ENCODE measurements at regions not wholly inside any gene's neighbourhood (a gene's known extent, or its start where the extent isn't known, plus 50 kb on each side); places are given as distances from the start of the nearest gene placed in this dataset.

DNA sequence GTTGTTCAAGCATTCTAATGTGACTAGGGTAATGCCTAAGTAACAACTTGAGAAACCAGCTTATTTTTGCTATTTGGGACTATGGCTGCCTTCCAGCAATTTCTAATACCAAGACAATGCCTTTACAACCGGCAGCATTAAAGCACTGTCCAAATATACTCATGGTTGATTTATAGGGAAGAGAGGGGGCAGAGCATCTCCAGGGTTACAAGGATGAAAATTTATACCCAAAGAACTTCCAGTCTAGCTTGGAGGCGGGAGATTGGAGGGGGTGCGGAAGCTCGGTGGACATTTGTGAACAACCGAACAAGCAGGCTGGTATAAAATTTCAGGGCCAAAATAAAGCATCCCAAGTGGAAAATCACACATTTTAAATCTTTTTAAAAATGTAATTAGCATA is 79.4 kb upstream of the FOXN2 start:
- no peak overlapping the region for H3K4me3 ChIP-seq
- intact Hi-C loops (cut with DNase I) = no loop called here
- H3K27ac ChIP-seq = no peak overlapping the region
- H3K9me3 ChIP-seq = no peaks in the 10 kb centered on the region
- no peak for DNase-seq
- H3K27me3 ChIP-seq = no peaks in the 10 kb centered on the region
- H3K4me1 ChIP-seq = no peaks in the 10 kb centered on the region
- no peaks in the 10 kb centered on the region for H3K36me3 ChIP-seq
- WGBS, 2 donors = 79 to 88% methylated on average over 5 of the region's 5 CpGs
- TF ChIP-seq, protein P1, sequence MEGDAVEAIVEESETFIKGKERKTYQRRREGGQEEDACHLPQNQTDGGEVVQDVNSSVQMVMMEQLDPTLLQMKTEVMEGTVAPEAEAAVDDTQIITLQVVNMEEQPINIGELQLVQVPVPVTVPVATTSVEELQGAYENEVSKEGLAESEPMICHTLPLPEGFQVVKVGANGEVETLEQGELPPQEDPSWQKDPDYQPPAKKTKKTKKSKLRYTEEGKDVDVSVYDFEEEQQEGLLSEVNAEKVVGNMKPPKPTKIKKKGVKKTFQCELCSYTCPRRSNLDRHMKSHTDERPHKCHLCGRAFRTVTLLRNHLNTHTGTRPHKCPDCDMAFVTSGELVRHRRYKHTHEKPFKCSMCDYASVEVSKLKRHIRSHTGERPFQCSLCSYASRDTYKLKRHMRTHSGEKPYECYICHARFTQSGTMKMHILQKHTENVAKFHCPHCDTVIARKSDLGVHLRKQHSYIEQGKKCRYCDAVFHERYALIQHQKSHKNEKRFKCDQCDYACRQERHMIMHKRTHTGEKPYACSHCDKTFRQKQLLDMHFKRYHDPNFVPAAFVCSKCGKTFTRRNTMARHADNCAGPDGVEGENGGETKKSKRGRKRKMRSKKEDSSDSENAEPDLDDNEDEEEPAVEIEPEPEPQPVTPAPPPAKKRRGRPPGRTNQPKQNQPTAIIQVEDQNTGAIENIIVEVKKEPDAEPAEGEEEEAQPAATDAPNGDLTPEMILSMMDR (IDR thresholded peaks at IDR 0.05) = no peak
- TF ChIP-seq POLR2AphosphoS5 (IDR thresholded peaks at IDR 0.05) (no peak), POLR2A (IDR thresholded peaks at IDR 0.05) (no peak), EP300 (IDR thresholded peaks at IDR 0.05) (no peak)

DNA sequence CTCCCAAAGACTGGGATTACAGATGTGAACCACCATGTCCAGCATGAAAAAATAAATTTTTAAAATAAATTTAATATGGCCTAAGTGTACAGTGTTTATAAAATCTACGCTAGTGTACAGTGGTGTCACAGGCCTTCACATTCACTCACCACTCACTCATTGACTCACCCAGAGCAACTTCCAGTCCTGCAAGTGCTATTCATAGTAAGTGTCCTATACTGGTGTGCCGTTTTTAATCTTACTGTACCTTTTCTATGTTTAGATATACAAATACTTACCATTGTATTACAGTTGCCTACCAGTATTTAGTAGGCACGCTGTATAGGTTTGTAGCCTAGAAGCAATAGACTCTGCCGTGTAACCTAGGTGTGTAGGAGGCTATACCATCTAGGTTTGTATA is 76.1 kb upstream of the FOXN2 start:
- 79 to 96% methylated on average over 4 of the region's 4 CpGs for WGBS, 2 donors
- H3K4me1 ChIP-seq = no peaks in the 10 kb centered on the region
- intact Hi-C loops (cut with DNase I) = no loop called here
- H3K27me3 ChIP-seq = no peaks in the 10 kb centered on the region
- no peak overlapping the region for H3K27ac ChIP-seq
- H3K4me3 ChIP-seq = no peak overlapping the region
- no peaks in the 10 kb centered on the region for H3K36me3 ChIP-seq
- H3K9me3 ChIP-seq = no peaks in the 10 kb centered on the region
- TF ChIP-seq EP300 (IDR thresholded peaks at IDR 0.05) (no peak), POLR2AphosphoS5 (IDR thresholded peaks at IDR 0.05) (no peak), POLR2A (IDR thresholded peaks at IDR 0.05) (no peak)
- TF ChIP-seq, protein P1 (IDR thresholded peaks at IDR 0.05) = no peak
- no peak for DNase-seq

DNA sequence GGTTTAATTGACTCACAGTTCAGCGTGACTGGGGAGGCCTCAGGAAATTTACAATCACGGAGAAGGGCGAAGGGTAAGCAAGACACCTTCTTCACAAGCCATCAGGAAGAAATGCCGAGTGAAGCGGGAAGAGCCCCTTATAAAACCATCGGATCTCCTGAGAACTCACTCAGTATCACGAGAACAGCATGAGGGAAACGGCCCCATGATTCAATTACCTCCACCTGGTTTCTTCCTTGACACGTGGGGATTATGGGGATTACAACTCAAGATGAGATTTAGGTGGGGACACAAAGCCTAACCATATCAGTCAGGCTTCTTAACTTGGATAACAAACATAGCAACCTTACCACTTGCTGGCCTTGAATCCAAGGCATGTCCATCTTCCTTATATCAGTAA is 73.6 kb upstream of the FOXN2 start:
- Histone ChIP-seq H3K4me1 (no peaks in the 10 kb centered on the region), H3K9me3 (no peaks in the 10 kb centered on the region), H3K27me3 (no peaks in the 10 kb centered on the region), H3K36me3 (no peaks in the 10 kb centered on the region), H3K27ac (no peak overlapping the region), H3K4me3 (no peak overlapping the region)
- intact Hi-C loops (cut with DNase I) = no loop called here
- DNase-seq = no peak
- WGBS, 2 donors = 84 to 87% methylated on average over 9 of the region's 9 CpGs
- TF ChIP-seq POLR2A (IDR thresholded peaks at IDR 0.05) = no peak
- TF ChIP-seq, protein P1 (IDR thresholded peaks at IDR 0.05) = no peak
- TF ChIP-seq EP300 (IDR thresholded peaks at IDR 0.05) = no peak
- TF ChIP-seq POLR2AphosphoS5 (IDR thresholded peaks at IDR 0.05) = no peak

DNA sequence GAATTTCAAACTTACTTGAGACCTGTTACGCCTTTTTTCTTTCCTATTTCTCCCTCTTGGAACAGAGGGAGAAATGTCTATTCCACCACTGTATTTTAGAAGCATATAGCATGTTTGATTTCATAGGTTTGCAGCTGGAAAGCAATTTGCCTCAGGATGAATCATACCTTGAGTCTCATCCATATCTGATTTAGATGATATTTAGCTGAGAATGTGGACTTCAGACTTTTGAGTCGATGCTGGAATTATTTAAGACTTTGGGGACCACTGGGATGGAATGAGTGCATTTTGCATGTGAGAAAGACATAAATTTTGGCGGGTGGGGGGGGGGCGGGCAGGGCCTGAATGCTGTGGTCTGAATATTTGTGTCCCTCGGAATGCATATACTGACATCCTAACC is 67.3 kb upstream of the FOXN2 start:
- no peak overlapping the region for H3K27ac ChIP-seq
- no peaks in the 10 kb centered on the region for H3K9me3 ChIP-seq
- WGBS, 2 donors = 91 to 94% methylated on average over 5 of the region's 5 CpGs
- H3K27me3 ChIP-seq = no peaks in the 10 kb centered on the region
- peaks cover 0 to 27% (median 25%) of the 10 kb centered on the region in 4 donors for H3K4me1 ChIP-seq
- H3K36me3 ChIP-seq = no peaks in the 10 kb centered on the region
- TF ChIP-seq EP300 (IDR thresholded peaks at IDR 0.05) (no peak), POLR2A (IDR thresholded peaks at IDR 0.05) (no peak), POLR2AphosphoS5 (IDR thresholded peaks at IDR 0.05) (no peak)
- TF ChIP-seq, protein P1 (IDR thresholded peaks at IDR 0.05) = no peak
- H3K4me3 ChIP-seq = no peak overlapping the region
- intact Hi-C loops (cut with DNase I) = no loop called here
- DNase-seq = no peak

DNA sequence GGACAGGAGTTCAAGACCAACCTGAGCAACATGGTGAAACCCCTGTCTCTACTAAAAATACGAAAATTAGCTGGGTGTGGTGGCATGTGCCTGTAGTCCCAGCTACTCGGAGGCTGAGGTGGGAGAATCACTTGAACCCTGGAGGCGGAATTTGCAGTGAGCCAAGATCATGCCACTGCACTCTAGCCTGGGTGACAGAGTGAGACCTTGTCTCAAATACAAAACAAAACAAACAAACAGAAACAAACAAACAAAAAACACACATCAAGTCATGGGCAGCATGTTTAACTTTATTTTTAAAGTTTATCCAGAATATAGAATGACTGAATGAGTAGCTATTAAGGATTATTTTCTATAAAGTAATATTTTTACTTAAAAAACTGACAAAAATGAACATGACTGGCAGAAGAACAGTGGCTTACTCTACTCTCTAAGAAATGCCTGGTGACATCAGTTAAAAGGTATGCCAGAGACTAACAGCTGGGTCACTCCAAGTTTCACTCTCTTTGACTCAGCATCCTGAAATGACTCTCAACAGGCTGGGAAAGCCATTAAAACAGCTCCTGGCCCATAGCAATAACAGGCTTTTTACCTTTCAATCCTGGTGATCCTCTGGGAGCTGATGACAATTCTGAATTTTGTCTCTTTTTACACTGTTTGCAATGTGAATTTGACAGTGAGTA is 66.1 kb upstream of the FOXN2 start:
- 83 to 89% methylated on average over 3 of the region's 3 CpGs for WGBS, 2 donors
- TF ChIP-seq POLR2A (IDR thresholded peaks at IDR 0.05) (no peak), POLR2AphosphoS5 (IDR thresholded peaks at IDR 0.05) (peak in 3 of 4 donors; percentile 22 to 35 (median 27))
- intact Hi-C loops (cut with DNase I) = no loop called here

More for the DNA sequence above, 66.1 kb upstream of the FOXN2 start:
- no peak for DNase-seq
- Histone ChIP-seq H3K36me3 (no peaks in the 10 kb centered on the region), H3K4me1 (peaks cover 0 to 27% (median 25%) of the 10 kb centered on the region in 4 donors), H3K9me3 (no peaks in the 10 kb centered on the region), H3K27me3 (no peaks in the 10 kb centered on the region), H3K4me3 (no peak overlapping the region), H3K27ac (peak overlapping the region; percentile 20 to 83 (median 60))

Measured in sigmoid colon (tissue), 6 donors.